GM12891 (cell line): ENCODE measurements at regions not wholly inside any gene's neighbourhood (a gene's known extent, or its start where the extent isn't known, plus 50 kb on each side); places are given as distances from the start of the nearest gene placed in this dataset.
"Not testable (repeated sequence)": the region's sequence is repeated elsewhere in the genome, so short reads cannot be mapped to it uniquely, and the experiment has no call there.

Experiments used
- DNase-seq: peaks from one replicate; pipeline ENCODE4 v3.0.0; 2011; ENCODE audit warnings: low spot score; ENCODE audit not compliant: insufficient read length
- FAIRE-seq: peaks from 2 replicates; lab custom pipeline; 2011; peaks lifted over from hg19 to GRCh38; lab: Jason Lieb, UNC
- PAX5 ChIP-seq: IDR thresholded peaks from 2 replicates; pipeline ENCODE4 v1.6.1; 2011; ENCODE audit warnings: low read length, moderate library complexity, mild to moderate bottlenecking; ENCODE audit not compliant: insufficient read depth, severe bottlenecking
- POLR2A ChIP-seq: IDR thresholded peaks from 2 replicates; pipeline ENCODE4 v1.6.1; 2011; ENCODE audit warnings: low read depth, low read length, control low read depth
- POLR2AphosphoS5 ChIP-seq: IDR thresholded peaks from 2 replicates; pipeline ENCODE4 v1.6.1; 2011; ENCODE audit warnings: low read depth, low read length, control low read depth
- POU2F2 ChIP-seq: IDR thresholded peaks from 2 replicates; pipeline ENCODE4 v1.6.1; 2011; ENCODE audit warnings: low read depth, mild to moderate bottlenecking, control low read depth, low read length, moderate library complexity
- SPI1 ChIP-seq: IDR thresholded peaks from 2 replicates; pipeline ENCODE4 v1.6.1; 2011; ENCODE audit warnings: low read depth, low read length, control low read depth
- TAF1 ChIP-seq: IDR thresholded peaks from 2 replicates; pipeline ENCODE4 v1.6.1; 2011; ENCODE audit warnings: low read depth, low read length, control low read depth

DNA sequence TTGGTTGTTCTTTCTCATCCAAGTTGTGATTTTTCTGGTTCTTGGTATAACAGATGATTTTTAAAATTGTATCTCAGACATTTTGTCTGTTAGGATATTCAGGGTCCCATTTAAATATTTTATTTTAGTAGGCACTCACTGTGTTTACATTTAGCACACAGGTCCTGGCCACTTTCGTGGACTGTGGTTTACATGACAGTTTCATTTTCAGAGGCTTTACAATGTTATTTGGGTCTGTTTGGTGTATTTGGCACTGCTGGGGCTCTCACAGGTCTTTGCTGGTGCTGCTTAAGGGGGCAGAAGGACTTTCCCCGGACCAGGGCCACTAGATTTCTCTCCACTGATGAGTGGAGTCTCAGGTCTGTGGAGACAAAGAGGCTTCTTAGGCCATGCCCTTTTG, 75.5 kb upstream of the TGM3 start:
- TF ChIP-seq PAX5 (no peak), SPI1 (no peak), TAF1 (no peak), POLR2AphosphoS5 (no peak), POLR2A (no peak), POU2F2 (no peak)
- no peak for FAIRE-seq
- no peak for DNase-seq

DNA sequence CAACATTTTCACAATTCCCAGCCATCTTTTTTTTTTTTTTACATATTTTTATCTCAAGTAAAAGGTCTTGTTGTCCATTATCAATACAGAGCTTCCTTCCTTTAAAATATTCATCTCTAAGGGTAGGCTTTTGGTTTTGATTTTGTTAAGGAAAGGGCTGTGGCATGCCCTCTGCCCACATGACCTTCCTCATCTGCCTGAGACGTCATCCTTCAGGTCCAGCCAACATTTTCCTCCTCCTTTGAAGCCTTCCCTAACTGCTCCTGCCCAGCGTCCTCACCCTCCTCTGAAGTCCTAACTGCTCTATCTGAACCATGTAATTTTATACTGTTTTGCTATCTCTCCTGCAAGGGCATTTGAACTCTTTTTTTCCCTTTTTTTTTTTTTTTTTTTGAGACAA, 73.9 kb upstream of the TGM3 start:
- no peak for TF ChIP-seq PAX5
- no peak for TF ChIP-seq POLR2AphosphoS5
- no peak for TF ChIP-seq POLR2A
- no peak for TF ChIP-seq POU2F2
- no peak for TF ChIP-seq TAF1
- TF ChIP-seq SPI1 = no peak
- no peak for DNase-seq
- FAIRE-seq = no peak

DNA sequence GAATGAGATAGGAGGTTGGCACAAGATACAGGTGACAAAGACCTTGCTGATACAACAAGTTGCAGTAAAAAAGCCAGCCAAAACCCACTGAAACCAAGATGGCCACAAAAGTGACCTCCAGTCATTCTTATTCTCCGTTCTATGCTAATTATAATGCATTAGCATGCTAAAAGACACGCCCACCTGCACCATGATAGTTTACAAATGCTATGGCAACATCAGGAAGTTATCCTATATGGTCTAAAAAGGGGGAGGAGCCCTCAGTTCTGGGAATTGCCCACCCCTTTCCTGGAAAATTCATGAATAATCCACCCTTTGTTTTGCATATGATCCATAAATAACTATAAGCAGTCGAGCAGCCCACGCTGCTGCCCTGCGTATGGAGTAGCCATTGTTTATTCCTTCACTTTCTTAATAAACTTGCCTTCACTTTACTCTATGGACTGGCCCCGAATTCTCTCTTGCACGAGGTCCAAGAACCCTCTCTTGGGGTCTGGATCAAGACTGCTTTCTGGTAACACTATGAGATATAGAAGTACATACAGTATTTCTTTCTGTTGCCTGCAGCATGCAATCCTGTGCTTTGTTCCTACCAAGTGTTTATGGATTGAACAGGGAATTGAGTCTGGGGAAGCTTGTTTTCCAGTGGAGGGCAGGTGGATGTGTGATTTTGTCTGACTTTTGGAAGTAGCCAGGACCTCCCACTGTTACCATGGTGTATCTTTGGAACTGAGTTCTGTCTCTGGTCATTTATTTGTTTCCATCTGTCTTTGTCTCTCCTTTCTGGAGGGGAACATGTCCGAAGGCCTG, 72.0 kb upstream of the TGM3 start:
- no peak for TF ChIP-seq PAX5
- TF ChIP-seq POLR2AphosphoS5 = no peak
- no peak for TF ChIP-seq POU2F2
- no peak for TF ChIP-seq POLR2A
- TF ChIP-seq TAF1 = no peak
- no peak for TF ChIP-seq SPI1
- FAIRE-seq (no peak), DNase-seq (no peak)

DNA sequence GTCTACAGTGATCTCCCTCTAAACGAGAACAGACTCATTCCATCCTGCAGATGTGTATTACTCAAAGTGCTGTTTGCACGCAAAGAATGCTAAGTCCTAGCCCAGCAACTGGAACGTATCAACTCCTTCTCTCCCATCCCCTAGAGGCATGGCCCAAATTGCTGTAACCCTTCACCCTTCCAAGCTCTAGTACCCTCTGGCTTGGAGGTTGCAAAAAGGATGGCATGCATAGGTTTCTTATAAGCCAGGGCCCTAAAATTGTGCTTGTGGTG, 71.5 kb upstream of the TGM3 start:
- no peak for TF ChIP-seq SPI1
- TF ChIP-seq POU2F2 = no peak
- no peak for TF ChIP-seq PAX5
- TF ChIP-seq POLR2AphosphoS5 = no peak
- TF ChIP-seq TAF1 = no peak
- TF ChIP-seq POLR2A = no peak
- DNase-seq (no peak), FAIRE-seq (peak; percentile 28)

DNA sequence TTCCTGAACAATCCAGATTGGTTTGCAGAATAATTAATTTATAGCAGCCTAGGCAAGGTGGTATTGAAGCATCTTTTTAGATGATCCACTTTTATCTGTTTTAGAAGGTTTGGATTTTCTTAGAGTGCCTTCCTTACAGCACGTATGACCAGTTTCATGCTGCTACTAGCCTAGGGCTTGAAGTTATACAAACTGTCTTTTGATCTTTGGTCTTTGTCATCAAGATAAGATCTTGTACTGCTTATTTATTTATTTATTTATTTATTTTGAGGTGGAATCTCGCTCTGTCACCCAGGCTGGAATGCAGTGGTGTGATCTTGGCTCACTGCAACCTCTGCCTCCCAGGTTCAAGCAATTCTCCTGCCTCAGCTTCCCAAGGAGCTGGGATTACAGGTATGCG, 68.5 kb upstream of the TGM3 start:
- DNase-seq, FAIRE-seq: not testable (repeated sequence)

DNA sequence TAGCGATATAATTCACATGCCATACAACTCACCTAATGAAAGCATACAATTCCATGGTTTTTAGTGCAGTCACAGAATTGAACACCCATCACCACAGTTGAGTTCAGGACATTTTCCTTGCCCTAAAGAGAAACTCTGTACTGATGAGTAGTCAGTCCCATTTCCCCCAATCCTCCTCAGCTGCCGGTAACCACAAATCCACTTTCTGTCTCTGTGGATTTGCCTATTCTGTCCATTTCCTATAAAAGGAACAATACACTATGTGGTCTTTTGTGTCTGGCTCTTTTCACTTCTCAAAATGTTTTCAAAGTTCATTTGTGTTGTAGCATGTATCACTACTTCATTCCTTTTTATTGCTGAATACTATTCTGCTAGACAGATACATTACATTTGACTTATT, 67.9 kb upstream of the TGM3 start:
- no peak for DNase-seq
- no peak for TF ChIP-seq SPI1
- no peak for TF ChIP-seq POLR2A
- no peak for TF ChIP-seq POLR2AphosphoS5
- TF ChIP-seq POU2F2 = no peak
- TF ChIP-seq PAX5 = no peak
- no peak for TF ChIP-seq TAF1
- no peak for FAIRE-seq

DNA sequence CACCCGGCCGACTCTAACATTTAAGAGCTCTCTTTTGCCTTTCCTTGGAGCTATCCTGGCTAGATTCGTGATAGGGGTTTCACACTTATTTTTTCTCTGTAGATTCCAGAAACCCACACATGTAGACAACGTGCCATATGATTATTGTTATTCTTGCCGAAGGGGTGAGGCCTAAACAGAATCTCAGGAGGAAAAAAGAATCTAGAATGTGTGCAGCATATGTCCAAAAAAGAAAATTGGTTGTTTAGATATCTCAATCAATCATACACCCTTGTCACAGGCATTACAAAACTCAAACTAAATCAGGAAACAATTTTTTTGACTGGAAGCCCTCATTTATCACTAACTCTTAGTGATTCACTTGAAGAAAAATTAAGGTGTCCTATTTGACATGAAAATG, 66.9 kb upstream of the TGM3 start:
- DNase-seq = no peak
- no peak for FAIRE-seq
- TF ChIP-seq SPI1 = no peak
- TF ChIP-seq POLR2AphosphoS5 = no peak
- no peak for TF ChIP-seq PAX5
- TF ChIP-seq POU2F2 = no peak
- no peak for TF ChIP-seq TAF1
- TF ChIP-seq POLR2A = no peak

DNA sequence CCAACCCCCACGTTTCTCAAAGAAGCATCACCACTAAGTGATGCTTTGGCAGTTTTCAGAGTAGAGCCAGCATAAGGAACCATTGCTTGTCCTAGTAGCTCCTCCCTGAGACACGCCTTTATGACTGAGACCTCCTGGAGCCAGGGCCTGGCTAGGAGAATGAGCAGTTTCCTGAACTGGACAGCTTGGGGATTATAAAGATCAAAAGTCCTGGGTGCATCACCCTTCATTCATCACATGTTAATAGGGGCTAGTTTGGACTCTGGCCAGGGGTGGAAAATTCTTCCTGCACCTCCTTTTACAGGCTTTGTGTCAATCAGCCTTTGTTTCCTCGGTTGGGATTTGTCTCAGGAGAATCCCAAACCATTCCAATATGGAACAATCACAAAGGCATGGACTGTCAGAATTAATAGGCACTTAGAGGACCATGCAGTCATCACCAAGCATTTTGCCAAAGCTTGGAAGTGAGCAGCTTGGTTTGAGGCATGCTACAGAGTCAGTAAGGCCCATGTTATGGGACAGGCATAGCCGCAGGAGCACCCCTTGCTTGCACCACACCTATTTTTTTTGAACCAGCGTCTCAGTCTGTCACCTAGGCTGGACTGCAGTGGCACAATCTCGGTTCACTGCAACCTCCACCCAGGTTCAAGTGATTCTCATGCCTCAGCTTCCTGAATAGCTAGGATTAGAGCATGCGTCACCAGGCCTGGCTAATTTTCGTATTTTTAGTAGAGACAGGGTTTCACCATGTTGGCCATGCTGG, 64.9 kb upstream of the TGM3 start:
- FAIRE-seq = no peak
- no peak for TF ChIP-seq PAX5
- no peak for DNase-seq

DNA sequence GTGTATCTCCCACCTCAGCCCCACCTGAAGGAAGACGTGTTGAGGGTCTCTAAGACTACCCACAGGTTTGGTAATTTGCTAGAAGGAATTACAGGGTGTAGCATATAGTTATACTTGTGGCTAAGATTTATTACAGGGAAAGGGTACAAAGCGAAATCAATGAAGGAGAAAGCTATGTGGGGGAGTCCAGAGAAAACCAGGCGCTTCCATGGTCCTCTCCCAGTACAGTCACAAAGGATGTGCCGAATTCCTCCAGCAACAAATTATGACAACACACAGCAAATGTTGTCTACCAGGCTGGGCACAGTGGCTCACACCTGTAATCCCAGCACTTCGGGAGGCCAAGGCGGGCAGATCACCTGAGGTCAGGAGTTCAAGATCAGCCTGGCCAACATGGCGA, 64.1 kb upstream of the TGM3 start:
- DNase-seq (no peak), FAIRE-seq (no peak)
- TF ChIP-seq POLR2AphosphoS5 (no peak), PAX5 (no peak), TAF1 (no peak), POLR2A (no peak), SPI1 (no peak), POU2F2 (no peak)
